Omental fat pad (tissue), 3 donors: ENCODE measurements at regions not wholly inside any gene's neighbourhood (a gene's known extent, or its start where the extent isn't known, plus 50 kb on each side); places are given as distances from the start of the nearest gene placed in this dataset.

ENCODE experiments used
- ATAC-seq: fragments of 150-250 bp; one replicate; pipeline ENCODE4 v1.9.1; 2016; ENCODE audit warnings: mild to moderate bottlenecking, moderate library complexity; ENCODE audit not compliant: low FRiP score
- DNase-seq: peaks from one replicate; pipeline ENCODE4 v3.0.0-alpha.2; 2019; ENCODE audit warnings: low spot score
- TF ChIP-seq, protein P1 (sequence below), 3 donors: fragments of 450-650 bp; IDR thresholded peaks; one replicate each; pipeline ENCODE4 v1.5.1; 2016 to 2017; ENCODE audit warnings: antibody characterized with exemption in 3 of 3, mild to moderate bottlenecking in 3 of 3, moderate library complexity in 2 of 3

DNA sequence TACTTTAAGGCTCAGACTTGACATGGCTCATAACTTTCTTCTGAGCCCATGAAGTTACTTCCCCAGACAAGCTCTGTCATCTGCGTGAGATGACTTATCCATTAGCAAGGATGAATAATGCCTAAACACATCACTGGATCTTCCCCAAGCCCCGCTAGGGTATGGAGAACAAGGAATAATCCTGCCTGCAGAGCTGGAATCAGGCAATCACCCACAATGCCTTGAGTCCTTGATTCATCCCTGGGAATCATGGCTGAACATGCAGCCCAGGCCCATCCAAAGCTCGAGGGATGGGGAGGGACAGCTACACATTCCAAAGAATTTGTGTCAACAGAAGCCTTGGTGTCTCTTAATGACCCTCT is 131.7 kb downstream of the PSMG1 start:
- no peak for DNase-seq
- TF ChIP-seq, protein P1, sequence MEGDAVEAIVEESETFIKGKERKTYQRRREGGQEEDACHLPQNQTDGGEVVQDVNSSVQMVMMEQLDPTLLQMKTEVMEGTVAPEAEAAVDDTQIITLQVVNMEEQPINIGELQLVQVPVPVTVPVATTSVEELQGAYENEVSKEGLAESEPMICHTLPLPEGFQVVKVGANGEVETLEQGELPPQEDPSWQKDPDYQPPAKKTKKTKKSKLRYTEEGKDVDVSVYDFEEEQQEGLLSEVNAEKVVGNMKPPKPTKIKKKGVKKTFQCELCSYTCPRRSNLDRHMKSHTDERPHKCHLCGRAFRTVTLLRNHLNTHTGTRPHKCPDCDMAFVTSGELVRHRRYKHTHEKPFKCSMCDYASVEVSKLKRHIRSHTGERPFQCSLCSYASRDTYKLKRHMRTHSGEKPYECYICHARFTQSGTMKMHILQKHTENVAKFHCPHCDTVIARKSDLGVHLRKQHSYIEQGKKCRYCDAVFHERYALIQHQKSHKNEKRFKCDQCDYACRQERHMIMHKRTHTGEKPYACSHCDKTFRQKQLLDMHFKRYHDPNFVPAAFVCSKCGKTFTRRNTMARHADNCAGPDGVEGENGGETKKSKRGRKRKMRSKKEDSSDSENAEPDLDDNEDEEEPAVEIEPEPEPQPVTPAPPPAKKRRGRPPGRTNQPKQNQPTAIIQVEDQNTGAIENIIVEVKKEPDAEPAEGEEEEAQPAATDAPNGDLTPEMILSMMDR (IDR thresholded peaks at IDR 0.05): no peak
- no peak for ATAC-seq

DNA sequence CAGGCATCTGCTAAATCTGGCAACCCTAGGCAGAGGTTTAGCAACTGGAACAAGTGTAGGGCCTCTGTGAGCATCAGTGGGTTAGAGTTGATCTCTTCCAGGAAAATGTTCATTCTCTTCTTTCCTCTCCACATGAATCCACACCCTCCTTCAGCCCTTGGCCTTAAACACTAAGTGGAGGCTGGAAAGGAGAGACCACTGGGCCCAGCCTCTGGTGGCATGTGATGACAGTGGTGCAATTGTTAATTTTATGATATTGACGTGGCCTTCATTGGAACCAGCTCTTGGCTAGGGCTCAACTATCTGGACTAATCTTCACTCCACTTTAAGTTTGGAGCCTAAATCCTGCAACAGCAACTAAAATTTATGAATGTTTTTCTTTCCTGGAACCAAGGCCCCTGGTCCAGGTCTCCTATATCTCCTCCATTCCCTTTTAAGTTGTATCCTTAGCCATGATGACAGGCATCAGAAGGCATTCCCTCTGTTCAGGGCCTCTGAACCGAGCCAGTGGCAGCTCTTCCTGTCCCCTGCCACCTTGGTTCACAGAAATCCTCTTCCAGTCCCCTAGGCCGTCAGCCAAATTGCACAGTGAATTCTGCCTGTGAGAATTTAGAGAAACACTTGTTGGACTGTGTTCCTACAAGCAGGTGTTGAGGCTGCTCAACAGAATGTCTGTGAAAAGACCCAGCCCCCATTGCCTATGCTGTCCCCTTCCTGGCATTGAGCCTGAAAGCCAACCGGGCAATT is 132.2 kb downstream of the PSMG1 start:
- no peak for ATAC-seq
- no peak for DNase-seq
- TF ChIP-seq, protein P1 (IDR thresholded peaks at IDR 0.05): no peak

- TF ChIP-seq, protein P1 (IDR thresholded peaks at IDR 0.05): no peak
- ATAC-seq (no peak), DNase-seq (no peak)
These were observed 134.7 kb downstream of the PSMG1 start for GRCh38 chr21:39048574-39048973.

DNA sequence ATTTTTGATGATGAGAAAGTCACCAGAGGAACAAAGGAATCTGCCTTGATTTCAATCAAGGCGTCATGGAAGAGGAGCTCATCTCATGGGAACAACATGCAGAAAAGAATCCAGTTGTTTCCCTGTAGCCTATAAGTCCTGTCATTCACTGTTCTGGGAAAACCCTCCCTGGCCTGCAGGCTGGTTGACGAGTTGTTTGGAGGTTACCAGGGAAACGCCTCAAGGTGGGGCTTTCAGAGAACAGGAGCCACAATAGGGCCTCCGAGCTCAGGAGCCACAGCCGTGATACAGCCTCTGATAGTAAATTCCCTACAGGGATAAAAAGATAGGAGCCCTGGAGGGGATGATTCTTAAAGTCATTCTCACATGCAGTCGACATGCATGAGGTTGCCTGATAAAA is 135.2 kb downstream of the PSMG1 start:
- ATAC-seq (peak; percentile 61), DNase-seq (no peak)
- TF ChIP-seq, protein P1 (IDR thresholded peaks at IDR 0.05): no peak

- TF ChIP-seq, protein P1 (IDR thresholded peaks at IDR 0.05): no peak
- DNase-seq (no peak), ATAC-seq (no peak)
These were observed 136.2 kb downstream of the PSMG1 start for GRCh38 chr21:39047046-39047445.

DNA sequence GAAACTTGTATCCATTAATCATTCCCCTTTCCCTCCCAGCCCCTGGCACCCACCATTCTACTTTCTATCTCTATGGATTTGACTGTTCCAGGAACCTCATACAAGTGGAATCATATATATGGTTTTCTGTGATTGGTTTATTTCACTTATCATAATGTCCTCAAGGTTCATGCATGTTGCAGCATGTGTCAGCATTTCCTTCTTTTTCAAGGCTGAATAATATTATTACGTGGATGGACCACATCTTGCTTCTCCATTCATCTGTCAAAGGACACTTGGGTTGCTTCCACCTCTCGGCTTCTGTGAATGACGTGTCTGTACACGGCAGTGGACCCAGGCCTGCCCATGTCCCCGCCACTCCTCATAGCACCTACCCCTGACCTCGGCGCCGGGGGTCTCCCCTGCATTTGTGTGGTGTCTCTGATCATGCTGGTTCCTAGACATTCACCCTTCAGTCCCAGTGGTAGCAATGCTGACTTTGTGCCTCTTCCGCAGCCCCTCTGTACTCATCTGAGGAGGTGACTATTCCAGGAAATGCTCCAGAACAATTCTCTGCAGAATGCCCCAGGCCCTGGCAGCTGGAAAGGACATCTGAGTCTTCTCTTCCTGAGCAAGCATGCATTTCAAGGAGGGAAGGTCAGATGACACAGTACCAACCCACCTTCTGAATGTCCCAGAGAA is 136.9 kb downstream of the PSMG1 start:
- no peak for DNase-seq
- TF ChIP-seq, protein P1 (IDR thresholded peaks at IDR 0.05): no peak
- ATAC-seq: no peak

GRCh38 chr21:39041816-39042215 is 141.4 kb downstream of the PSMG1 start:
- DNase-seq: no peak
- TF ChIP-seq, protein P1 (IDR thresholded peaks at IDR 0.05): no peak
- no peak for ATAC-seq
